Right lobe of liver (tissue), 6 donors: ENCODE measurements at regions not wholly inside any gene's neighbourhood (a gene's known extent, or its start where the extent isn't known, plus 50 kb on each side); places are given as distances from the start of the nearest gene placed in this dataset.

Experiments
- ATAC-seq, 4 donors: fragments of 200-7000 bp; cut with Tn5 transposase; one replicate each; pipeline ENCODE4 v1.9.1; 2020; ENCODE audit warnings: mild to moderate bottlenecking in 4 of 4, moderate library complexity in 4 of 4
- DNase-seq, 3 donors: peaks; one replicate each; pipeline ENCODE4 v3.0.0-alpha.2; 2020
- H3K27ac ChIP-seq, 3 donors: fragments of 200-600 bp; one replicate each; pipeline ENCODE4 v1.8.0; 2022
- H3K27me3 ChIP-seq, 2 donors: fragments of 200-600 bp; one replicate each; pipeline ENCODE4 v1.8.0; 2022
- H3K36me3 ChIP-seq, 4 donors: fragments of 200-600 bp; sonication (generic) in 1 of 4; one replicate each; pipeline versions ENCODE4 v1.5.1 to v1.8.0; 2017 to 2022; ENCODE audit warnings: control low read depth in 1 of 4
- H3K4me1 ChIP-seq, 4 donors: fragments of 200-600 bp; sonication (generic) in 1 of 4; one replicate each; pipeline versions ENCODE4 v1.5.1 to v1.8.0; 2017 to 2022; ENCODE audit warnings: control low read depth in 1 of 4
- H3K4me3 ChIP-seq, 3 donors: fragments of 200-600 bp; one replicate each; pipeline ENCODE4 v1.8.0; 2022
- H3K9me3 ChIP-seq, 4 donors: fragments of 200-600 bp; sonication (generic) in 1 of 4; one replicate each; pipeline versions ENCODE4 v1.5.1 to v1.8.0; 2017 to 2022; ENCODE audit warnings: control low read depth in 1 of 4
- CTCF ChIP-seq, 4 donors: fragments of 200-600 bp in 3 of 4; fragments of 450-650 bp in 1 of 4; IDR thresholded peaks; one replicate each; pipeline versions ENCODE4 v1.5.1 to v1.8.0; 2016 to 2022; ENCODE audit warnings: antibody characterized with exemption in 4 of 4, mild to moderate bottlenecking in 2 of 4
- POLR2A ChIP-seq: fragments of 450-650 bp; IDR thresholded peaks from one replicate; pipeline ENCODE4 v1.6.1; 2017; ENCODE audit warnings: antibody characterized with exemption, mild to moderate bottlenecking
- WGBS: methylation state at CpG from one replicate; pipeline ENCODE4 v1.1.6; 2018; ENCODE audit warnings: low coverage, low lambda C conversion rate; ENCODE audit not compliant: insufficient coverage; ENCODE audit errors: missing lambda C conversion rate; 5-methylcytosine and 5-hydroxymethylcytosine counted together
- intact Hi-C, 2 donors: fragments of 100-400 bp; cut with DNase I; formaldehyde crosslinking; loops; one replicate each; pipeline versions ENCODE4 v1.11.2 to v1.14.1; 2022
- donor health status: DM: no; HTN: yes; CAD: no.
- donor health status: DM: no; HTN: no; CAD: no.
- donor health status: DM: no; HTN: no; CAD: no.
- donor health status: DM: no; HTN: yes; CAD: no.
- donor health status: DM: no; HTN: yes; CAD: no.

DNA sequence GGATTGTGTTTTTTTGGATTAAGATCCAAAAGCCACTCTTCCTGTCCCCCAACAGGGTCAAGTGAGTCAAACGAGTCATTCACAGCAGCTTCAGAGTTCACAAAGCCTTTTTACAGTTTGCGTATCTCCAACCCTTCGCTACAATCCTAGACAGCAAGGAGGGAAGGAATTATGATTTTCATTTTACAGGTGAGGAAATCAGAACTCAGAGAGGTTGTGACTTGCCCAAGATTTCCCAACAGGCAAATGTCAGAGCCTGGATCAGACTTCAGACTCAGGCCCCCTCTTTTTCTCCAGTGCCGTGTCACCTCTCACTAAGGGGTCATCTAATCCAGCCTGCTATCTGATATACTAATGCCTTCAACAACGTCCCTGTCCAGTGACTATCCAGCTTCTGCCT, 72.1 kb upstream of the XPA start:
- H3K27ac ChIP-seq = no peak overlapping the region
- TF ChIP-seq CTCF (IDR thresholded peaks at IDR 0.05) (no peak), POLR2A (no peak)
- intact Hi-C loops = no loop called here
- no peak overlapping the region for H3K4me3 ChIP-seq
- 45% methylated on average over 4 of the region's 5 CpGs for WGBS
- ATAC-seq (no peak), DNase-seq (no peak)
- H3K36me3 ChIP-seq = no peaks in the 10 kb centered on the region
- H3K9me3 ChIP-seq = no peaks in the 10 kb centered on the region
- no peaks in the 10 kb centered on the region for H3K27me3 ChIP-seq
- H3K4me1 ChIP-seq = no peaks in the 10 kb centered on the region

DNA sequence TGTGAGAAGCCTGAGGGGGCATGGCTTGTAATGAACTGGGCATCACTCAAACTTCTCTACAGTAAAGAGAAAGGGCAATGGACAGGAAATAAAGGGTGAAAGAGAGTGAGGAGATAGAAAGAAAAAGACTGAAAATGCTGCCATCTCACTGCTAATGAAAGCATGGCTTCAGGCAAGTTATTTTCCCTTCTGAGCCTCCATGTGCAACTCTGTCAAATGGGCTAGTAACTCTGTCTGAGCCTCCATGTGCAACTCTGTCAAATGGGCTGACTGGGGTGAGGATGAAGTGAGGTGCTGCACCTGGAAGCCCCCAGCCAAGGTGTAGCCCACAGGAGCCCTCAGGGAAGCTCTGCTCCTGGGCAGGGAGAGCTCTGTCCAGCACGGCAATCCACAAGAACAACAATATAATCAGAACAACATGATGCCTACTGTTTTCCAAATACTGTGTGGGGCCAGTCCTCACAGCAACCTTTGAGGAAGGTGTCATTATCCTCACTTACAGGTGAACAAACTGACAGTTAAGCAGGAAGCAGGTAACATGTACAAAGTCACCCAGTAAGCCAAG, 73.8 kb upstream of the XPA start:
- DNase-seq = no peak
- ATAC-seq = no peak
- no peaks in the 10 kb centered on the region for H3K4me1 ChIP-seq
- H3K36me3 ChIP-seq = no peaks in the 10 kb centered on the region
- intact Hi-C loops = no loop called here
- no peaks in the 10 kb centered on the region for H3K27me3 ChIP-seq
- H3K9me3 ChIP-seq = no peaks in the 10 kb centered on the region
- no CpG with 5 or more reads among the region's 1 CpG for WGBS
- TF ChIP-seq CTCF (IDR thresholded peaks at IDR 0.05) = no peak
- TF ChIP-seq POLR2A = no peak
- H3K4me3 ChIP-seq = no peak overlapping the region
- H3K27ac ChIP-seq = no peak overlapping the region

GRCh38 chr9:97771641-97772040, 74.5 kb upstream of the XPA start:
- no peak for TF ChIP-seq POLR2A
- TF ChIP-seq CTCF (IDR thresholded peaks at IDR 0.05) = no peak
- 65% methylated on average over 2 of the region's 3 CpGs for WGBS
- ATAC-seq = no peak

GRCh38 chr9:97772145-97772544, 75.0 kb upstream of the XPA start:
- Histone ChIP-seq H3K36me3 (no peaks in the 10 kb centered on the region), H3K9me3 (no peaks in the 10 kb centered on the region), H3K27ac (no peak overlapping the region), H3K4me3 (no peak overlapping the region), H3K4me1 (no peaks in the 10 kb centered on the region), H3K27me3 (no peaks in the 10 kb centered on the region)
- intact Hi-C loops = no loop called here
- TF ChIP-seq CTCF (IDR thresholded peaks at IDR 0.05) (no peak), POLR2A (no peak)
- no peak for ATAC-seq
- no CpG with 5 or more reads among the region's 4 CpGs for WGBS
- no peak for DNase-seq

More at GRCh38 chr9:97771641-97772040, 74.5 kb upstream of the XPA start:
- H3K9me3 ChIP-seq = no peaks in the 10 kb centered on the region
- H3K27ac ChIP-seq = no peak overlapping the region
- intact Hi-C loops = no loop called here
- H3K27me3 ChIP-seq = no peaks in the 10 kb centered on the region
- no peak overlapping the region for H3K4me3 ChIP-seq
- H3K4me1 ChIP-seq = no peaks in the 10 kb centered on the region
- no peak for DNase-seq
- no peaks in the 10 kb centered on the region for H3K36me3 ChIP-seq

DNA sequence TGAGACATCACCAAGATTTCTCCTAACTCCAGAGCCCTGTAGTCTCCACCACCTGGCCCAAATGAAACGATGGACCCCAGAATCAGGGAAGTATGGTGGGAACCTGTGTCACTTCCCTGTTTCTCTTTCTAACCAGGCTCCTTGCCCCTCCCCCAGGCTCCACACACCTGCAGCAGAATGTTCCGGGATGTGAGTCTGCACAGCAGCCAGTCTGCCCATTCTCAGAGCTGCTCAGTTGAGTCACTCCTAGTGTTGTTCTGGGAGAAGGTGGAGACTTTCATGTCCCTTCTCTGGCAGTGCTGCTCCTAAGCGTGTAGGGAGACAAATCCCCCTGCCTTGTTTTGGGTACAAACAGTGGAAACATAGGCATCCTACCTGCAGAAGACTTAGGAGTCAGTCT, 76.0 kb upstream of the XPA start:
- TF ChIP-seq CTCF (IDR thresholded peaks at IDR 0.05) (no peak), POLR2A (no peak)
- H3K4me3 ChIP-seq = no peak overlapping the region
- 100% methylated on average over 1 of the region's 3 CpGs for WGBS
- ATAC-seq (no peak), DNase-seq (no peak)
- H3K4me1 ChIP-seq = no peaks in the 10 kb centered on the region
- H3K27me3 ChIP-seq = no peaks in the 10 kb centered on the region
- intact Hi-C loops = no loop called here
- H3K27ac ChIP-seq = no peak overlapping the region
- peaks cover 0 to under 1% (median 0%) of the 10 kb centered on the region in 4 donors for H3K9me3 ChIP-seq
- no peaks in the 10 kb centered on the region for H3K36me3 ChIP-seq
